ENCODE measurements at regions not wholly inside any gene's neighbourhood (a gene's known extent, or its start where the extent isn't known, plus 50 kb on each side); places are given as distances from the start of the nearest gene placed in this dataset.

GRCh38 chr5:75951158-75951557, 132.0 kb upstream of the SV2C start:
- DNase-seq (ENCODE audit: low spot score in 2 of 2): no peak
- TF ChIP-seq CTCF (IDR thresholded peaks at IDR 0.05): no peak

GRCh38 chr5:75948438-75948837, 134.7 kb upstream of the SV2C start:
- no peak overlapping the region for H3K4me3 ChIP-seq (ENCODE audit: low read depth, poor library complexity, severe bottlenecking)
- TF ChIP-seq POLR2A (IDR thresholded peaks at IDR 0.05) (no peak), CTCF (IDR thresholded peaks at IDR 0.05) (no peak)
- WGBS, 2 donors: 75 to 93% methylated on average over 3 of the region's 3 CpGs
- no peak for DNase-seq (ENCODE audit: low spot score in 2 of 2)
- intact Hi-C loops (cut with DNase I; ENCODE audit: low total_unique reads): no loop called here

More at GRCh38 chr5:75951158-75951557, 132.0 kb upstream of the SV2C start:
- intact Hi-C loops (cut with DNase I; ENCODE audit: low total_unique reads): no loop called here
- H3K4me3 ChIP-seq (ENCODE audit: low read depth, poor library complexity, severe bottlenecking): no peak overlapping the region
- WGBS, 2 donors: 14 to 19% methylated on average over 1 of the region's 1 CpG

GRCh38 chr5:75940418-75940817, 142.8 kb upstream of the SV2C start:
- intact Hi-C loops (cut with DNase I; ENCODE audit: low total_unique reads): no loop called here
- WGBS, 2 donors: 69 to 76% methylated on average over 2 of the region's 2 CpGs
- no peak for DNase-seq (ENCODE audit: low spot score in 2 of 2)
- no peak for TF ChIP-seq POLR2A (IDR thresholded peaks at IDR 0.05)
- H3K4me3 ChIP-seq (ENCODE audit: low read depth, poor library complexity, severe bottlenecking): no peak overlapping the region

GRCh38 chr5:75935572-75935971, 147.6 kb upstream of the SV2C start:
- WGBS, 2 donors: 76 to 91% methylated on average over 4 of the region's 4 CpGs
- no peak for TF ChIP-seq CTCF (IDR thresholded peaks at IDR 0.05)
- TF ChIP-seq POLR2A (IDR thresholded peaks at IDR 0.05): no peak
- intact Hi-C loops (cut with DNase I; ENCODE audit: low total_unique reads): no loop called here
- H3K4me3 ChIP-seq (ENCODE audit: low read depth, poor library complexity, severe bottlenecking): no peak overlapping the region
- DNase-seq (ENCODE audit: low spot score in 2 of 2): no peak

- H3K4me3 ChIP-seq (ENCODE audit: low read depth, poor library complexity, severe bottlenecking): no peak overlapping the region
- DNase-seq (ENCODE audit: low spot score in 2 of 2): no peak
- TF ChIP-seq CTCF (IDR thresholded peaks at IDR 0.05): no peak
- TF ChIP-seq POLR2A (IDR thresholded peaks at IDR 0.05): no peak
- 49% methylated on average over 3 of the region's 3 CpGs for WGBS, 2 donors
- intact Hi-C loops (cut with DNase I; ENCODE audit: low total_unique reads): no loop called here
Observed at GRCh38 chr5:75933489-75933888, 149.7 kb upstream of the SV2C start.

GRCh38 chr5:75931175-75931574, 152.0 kb upstream of the SV2C start:
- no peak overlapping the region for H3K4me3 ChIP-seq (ENCODE audit: low read depth, poor library complexity, severe bottlenecking)
- intact Hi-C loops (cut with DNase I; ENCODE audit: low total_unique reads): no loop called here
- 76 to 81% methylated on average over 2 of the region's 2 CpGs for WGBS, 2 donors
- DNase-seq (ENCODE audit: low spot score in 2 of 2): no peak
- TF ChIP-seq CTCF (IDR thresholded peaks at IDR 0.05) (no peak), POLR2A (IDR thresholded peaks at IDR 0.05) (no peak)

All from lower leg skin (tissue), 4 donors.